ENCODE measurements at regions not wholly inside any gene's neighbourhood (a gene's known extent, or its start where the extent isn't known, plus 50 kb on each side); places are given as distances from the start of the nearest gene placed in this dataset.

DNA sequence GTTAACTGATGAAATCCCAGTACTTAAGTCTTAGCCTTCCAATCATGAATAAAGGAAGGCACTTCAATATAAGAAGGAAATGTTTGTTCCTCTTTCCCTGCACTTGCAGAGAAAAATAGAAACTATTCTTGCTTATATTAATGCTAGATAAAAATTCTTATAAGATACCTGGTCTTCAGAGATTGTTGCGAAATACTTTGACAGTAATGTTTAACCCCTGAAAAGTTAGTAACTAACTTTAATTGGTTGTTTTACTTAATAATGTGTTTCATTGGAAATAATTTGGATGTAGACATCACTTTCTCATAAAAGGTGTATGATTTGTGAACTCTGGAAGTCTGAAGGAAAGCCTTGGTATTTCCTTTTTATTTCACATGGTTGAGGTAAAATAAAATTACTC is 294.2 kb upstream of the SYNCRIP start:
- H3K4me1 ChIP-seq (ENCODE audit: control insufficient read depth in 2 of 2, insufficient read depth in 2 of 2, low read length in 2 of 2): no peaks in the 10 kb centered on the region
- WGBS (ENCODE audit: insufficient coverage): no CpG with 5 or more reads among the region's 1 CpG
- H3K79me2 ChIP-seq (ENCODE audit: control insufficient read depth, insufficient read depth, low read length): no peaks in the 10 kb centered on the region
- H3K4me2 ChIP-seq (replicated peaks; ENCODE audit: low read depth, low read length, poor library complexity, severe bottlenecking): no peak overlapping the region
- H3K9ac ChIP-seq (ENCODE audit: low read length): no peak overlapping the region
- Mint-ChIP-seq H3K27ac (no peak overlapping the region), H3K4me1 (no peaks in the 10 kb centered on the region), H3K4me3 (no peak overlapping the region), H3K27me3 (no peaks in the 10 kb centered on the region), H3K9me3 (ENCODE audit: insufficient read depth) (peaks cover 3% of the 10 kb centered on the region)
- CTCF ChIA-PET: no interaction called here
- H3K9me3 ChIP-seq (ENCODE audit: control extremely low read depth in 1 of 3, control insufficient read depth in 2 of 3, insufficient read depth in 1 of 3, low read length in 2 of 3): peaks cover 0 to 11% (median 0%) of the 10 kb centered on the region in 3 donors
- H3K27me3 ChIP-seq (replicated peaks in 1 of 4; ENCODE audit: control extremely low read depth in 1 of 4, control insufficient read depth in 3 of 4, insufficient read depth in 4 of 4, low read length in 3 of 4): no peaks in the 10 kb centered on the region
- H2AFZ ChIP-seq (ENCODE audit: insufficient read depth, low read depth, low read length, poor library complexity, severe bottlenecking): no peak overlapping the region
- ATAC-seq (ENCODE audit: low read depth): no peak
- POLR2A ChIA-PET: no interaction called here
- no peaks in the 10 kb centered on the region for H4K20me1 ChIP-seq (ENCODE audit: control insufficient read depth, insufficient read depth, low read length, poor library complexity, severe bottlenecking)
- TF ChIP-seq, protein P1, sequence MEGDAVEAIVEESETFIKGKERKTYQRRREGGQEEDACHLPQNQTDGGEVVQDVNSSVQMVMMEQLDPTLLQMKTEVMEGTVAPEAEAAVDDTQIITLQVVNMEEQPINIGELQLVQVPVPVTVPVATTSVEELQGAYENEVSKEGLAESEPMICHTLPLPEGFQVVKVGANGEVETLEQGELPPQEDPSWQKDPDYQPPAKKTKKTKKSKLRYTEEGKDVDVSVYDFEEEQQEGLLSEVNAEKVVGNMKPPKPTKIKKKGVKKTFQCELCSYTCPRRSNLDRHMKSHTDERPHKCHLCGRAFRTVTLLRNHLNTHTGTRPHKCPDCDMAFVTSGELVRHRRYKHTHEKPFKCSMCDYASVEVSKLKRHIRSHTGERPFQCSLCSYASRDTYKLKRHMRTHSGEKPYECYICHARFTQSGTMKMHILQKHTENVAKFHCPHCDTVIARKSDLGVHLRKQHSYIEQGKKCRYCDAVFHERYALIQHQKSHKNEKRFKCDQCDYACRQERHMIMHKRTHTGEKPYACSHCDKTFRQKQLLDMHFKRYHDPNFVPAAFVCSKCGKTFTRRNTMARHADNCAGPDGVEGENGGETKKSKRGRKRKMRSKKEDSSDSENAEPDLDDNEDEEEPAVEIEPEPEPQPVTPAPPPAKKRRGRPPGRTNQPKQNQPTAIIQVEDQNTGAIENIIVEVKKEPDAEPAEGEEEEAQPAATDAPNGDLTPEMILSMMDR (IDR thresholded peaks at IDR 0.05): no peak
- TF ChIP-seq EZH2 (IDR thresholded peaks at IDR 0.05; ENCODE audit: borderline replicate concordance, insufficient read depth, low read depth, low read length, poor library complexity, severe bottlenecking): no peak
- intact Hi-C loops (cut with micrococcal nuclease): no loop called here
- H3K4me3 ChIP-seq (ENCODE audit: control extremely low read depth in 1 of 5, extremely low read depth in 1 of 5, insufficient read depth in 1 of 5, low read depth in 2 of 5, low read length in 4 of 5): no peak overlapping the region
- H3K36me3 ChIP-seq (replicated peaks in 1 of 2; ENCODE audit: control extremely low read depth in 1 of 2, control insufficient read depth in 1 of 2, extremely low read depth in 1 of 2, insufficient read depth in 2 of 2, low read length in 1 of 2): no peaks in the 10 kb centered on the region
- H3K27ac ChIP-seq (ENCODE audit: low read length in 2 of 2): no peak overlapping the region
- no peak for DNase-seq

DNA sequence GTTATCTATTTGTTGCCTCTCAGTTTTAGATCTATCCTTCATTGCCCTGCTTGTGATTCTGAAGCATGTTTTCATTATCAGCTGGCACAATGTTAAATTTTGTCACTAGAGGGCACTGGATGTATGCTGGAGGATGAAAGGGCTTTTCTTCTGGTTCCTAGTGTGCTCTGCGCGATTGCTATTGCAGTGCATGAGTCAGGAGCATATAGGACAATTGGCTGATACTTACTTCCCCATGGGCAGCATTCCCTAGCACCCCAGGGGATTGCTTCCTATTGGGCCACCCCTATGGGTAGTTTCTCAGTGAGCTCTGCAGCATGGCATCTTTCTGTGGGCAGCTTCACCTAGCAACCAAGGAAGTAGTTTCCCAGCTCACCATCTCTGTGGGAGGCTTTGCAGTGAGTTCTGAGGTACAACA is 280.3 kb upstream of the SYNCRIP start:
- Mint-ChIP-seq H3K4me1 (no peaks in the 10 kb centered on the region), H3K27me3 (no peaks in the 10 kb centered on the region), H3K9me3 (ENCODE audit: insufficient read depth) (peaks cover 2% of the 10 kb centered on the region), H3K4me3 (no peak overlapping the region), H3K27ac (no peak overlapping the region)
- H3K79me2 ChIP-seq (ENCODE audit: control insufficient read depth, insufficient read depth, low read length): no peaks in the 10 kb centered on the region
- no peak overlapping the region for H3K4me2 ChIP-seq (replicated peaks; ENCODE audit: low read depth, low read length, poor library complexity, severe bottlenecking)
- no peaks in the 10 kb centered on the region for H3K9me3 ChIP-seq (ENCODE audit: control extremely low read depth in 1 of 3, control insufficient read depth in 2 of 3, insufficient read depth in 1 of 3, low read length in 2 of 3)
- ChIA-PET POLR2A (no interaction called here), CTCF (interaction anchor here (1.1 kb wide), 1 partner anchor 8 kb away, joined by 3 read pairs; no protein-coding TSS in a partner anchor)
- H4K20me1 ChIP-seq (ENCODE audit: control insufficient read depth, insufficient read depth, low read length, poor library complexity, severe bottlenecking): no peaks in the 10 kb centered on the region
- DNase-seq: peak; percentile 11
- H3K36me3 ChIP-seq (replicated peaks in 1 of 2; ENCODE audit: control extremely low read depth in 1 of 2, control insufficient read depth in 1 of 2, extremely low read depth in 1 of 2, insufficient read depth in 2 of 2, low read length in 1 of 2): no peaks in the 10 kb centered on the region
- H3K27ac ChIP-seq (ENCODE audit: low read length in 2 of 2): no peak overlapping the region
- no peak overlapping the region for H3K4me3 ChIP-seq (ENCODE audit: control extremely low read depth in 1 of 5, extremely low read depth in 1 of 5, insufficient read depth in 1 of 5, low read depth in 2 of 5, low read length in 4 of 5)
- H3K9ac ChIP-seq (ENCODE audit: low read length): no peak overlapping the region
- no peak overlapping the region for H2AFZ ChIP-seq (ENCODE audit: insufficient read depth, low read depth, low read length, poor library complexity, severe bottlenecking)
- no peak for TF ChIP-seq EZH2 (IDR thresholded peaks at IDR 0.05; ENCODE audit: borderline replicate concordance, insufficient read depth, low read depth, low read length, poor library complexity, severe bottlenecking)
- TF ChIP-seq, protein P1 (IDR thresholded peaks at IDR 0.05): no peak
- H3K4me1 ChIP-seq (ENCODE audit: control insufficient read depth in 2 of 2, insufficient read depth in 2 of 2, low read length in 2 of 2): no peaks in the 10 kb centered on the region
- ATAC-seq (ENCODE audit: low read depth): no peak
- intact Hi-C loops (cut with micrococcal nuclease): loop anchor here (5.0 kb wide), 1 partner anchor 1014 kb away; the partner anchor contains the start of gene HTR1E
- no peaks in the 10 kb centered on the region for H3K27me3 ChIP-seq (replicated peaks in 1 of 4; ENCODE audit: control extremely low read depth in 1 of 4, control insufficient read depth in 3 of 4, insufficient read depth in 4 of 4, low read length in 3 of 4)
- no CpG with 5 or more reads among the region's 2 CpGs for WGBS (ENCODE audit: insufficient coverage)
